ENCODE measurements at regions not wholly inside any gene's neighbourhood (a gene's known extent, or its start where the extent isn't known, plus 50 kb on each side); places are given as distances from the start of the nearest gene placed in this dataset.

DNA sequence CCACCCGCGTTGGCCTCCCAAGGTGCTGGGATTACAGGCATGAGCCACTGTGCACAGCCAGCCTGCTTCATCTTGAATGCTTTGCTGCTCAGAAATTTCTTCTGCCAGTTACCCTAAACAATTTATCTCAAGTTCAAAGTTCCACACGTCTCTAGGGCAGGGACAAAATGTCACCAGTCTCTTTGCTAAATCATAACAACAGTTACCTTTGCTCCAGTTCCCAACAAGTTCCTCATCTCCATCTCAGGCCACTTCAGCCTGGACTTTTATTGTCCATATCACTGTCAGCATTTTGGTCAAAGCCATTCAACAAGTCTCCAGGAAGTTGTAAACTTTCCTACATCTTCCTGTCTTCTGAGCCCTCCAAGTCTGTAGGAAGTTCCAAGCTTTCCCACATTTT is 159.5 kb upstream of the DYRK2 start:
- Histone ChIP-seq H3K9me1 (replicated peaks; ENCODE audit: control insufficient read depth, extremely low read depth, insufficient read depth, low read length) (no peaks in the 10 kb centered on the region), H3K4me3 (replicated peaks in 1 of 3; ENCODE audit: insufficient read depth in 1 of 3, low read depth in 1 of 3, low read length in 3 of 3) (no peak overlapping the region), H2AFZ (ENCODE audit: low read depth, low read length) (no peak overlapping the region), H4K20me1 (replicated peaks; ENCODE audit: control insufficient read depth, extremely low read depth, insufficient read depth, low read length) (no peaks in the 10 kb centered on the region), H3K9me3 (replicated peaks; ENCODE audit: control insufficient read depth, insufficient read depth, low read length) (no peaks in the 10 kb centered on the region), H3K27ac (ENCODE audit: insufficient read depth, low read depth, low read length) (no peak overlapping the region), H3K4me2 (ENCODE audit: insufficient read depth, low read length) (no peak overlapping the region), H3K9ac (replicated peaks; ENCODE audit: extremely low read depth, insufficient read depth, low read length) (no peak overlapping the region), H3K36me3 (ENCODE audit: control insufficient read depth in 2 of 2, extremely low read depth in 1 of 2, insufficient read depth in 2 of 2, low read length in 2 of 2) (no peaks in the 10 kb centered on the region), H3K27me3 (ENCODE audit: control insufficient read depth in 2 of 2, insufficient read depth in 2 of 2, low read length in 2 of 2) (no peaks in the 10 kb centered on the region), H3K4me1 (ENCODE audit: control insufficient read depth, extremely low read depth, insufficient read depth, low read length) (no peaks in the 10 kb centered on the region), H3K79me2 (ENCODE audit: control insufficient read depth, insufficient read depth, low read length) (no peaks in the 10 kb centered on the region)
- dilution Hi-C loops (cut with MboI; ENCODE audit: extremely low pct_ligation_motif_present, low sequenced_read_pairs) (no loop called here), intact Hi-C loops (cut with micrococcal nuclease) (no loop called here)
- FAIRE-seq (no peak), DNase-seq (ENCODE audit: low read depth, low spot score) (no peak)
- POLR2A ChIA-PET, result no interaction called here
- no TSS peak for BruUV-seq (replicated peaks)
- CTCF ChIA-PET, result no interaction called here
- TF ChIP-seq POLR2AphosphoS5 (IDR thresholded peaks at IDR 0.05; ENCODE audit: insufficient read depth, low read depth, low read length), result no peak
- no peak for TF ChIP-seq MYC (IDR thresholded peaks at IDR 0.05; ENCODE audit: low read depth, low read length)

DNA sequence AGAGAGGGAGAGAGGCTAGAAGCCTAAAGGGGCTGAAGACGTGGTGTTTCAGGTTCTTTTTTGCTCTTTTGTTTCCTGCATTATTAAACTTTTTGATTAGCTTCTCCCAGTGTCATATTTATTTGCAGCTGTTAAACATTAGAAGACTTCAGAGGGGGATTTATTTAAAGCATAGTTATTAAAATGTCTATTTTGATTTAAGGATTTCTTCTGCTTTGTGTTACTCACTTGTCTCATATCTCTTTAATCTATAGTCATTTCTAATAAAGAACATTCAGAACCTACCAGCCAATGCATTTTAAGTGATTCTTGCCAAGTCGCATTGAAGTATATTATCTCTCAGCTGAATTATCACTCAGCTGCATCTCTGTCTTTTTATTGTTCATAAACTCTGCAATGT is 152.0 kb upstream of the DYRK2 start:
- Histone ChIP-seq H3K9ac (replicated peaks; ENCODE audit: extremely low read depth, insufficient read depth, low read length) (no peak overlapping the region), H3K79me2 (ENCODE audit: control insufficient read depth, insufficient read depth, low read length) (no peaks in the 10 kb centered on the region), H3K9me1 (replicated peaks; ENCODE audit: control insufficient read depth, extremely low read depth, insufficient read depth, low read length) (no peaks in the 10 kb centered on the region), H3K4me2 (ENCODE audit: insufficient read depth, low read length) (no peak overlapping the region), H3K27me3 (ENCODE audit: control insufficient read depth in 2 of 2, insufficient read depth in 2 of 2, low read length in 2 of 2) (no peaks in the 10 kb centered on the region), H3K36me3 (ENCODE audit: control insufficient read depth in 2 of 2, extremely low read depth in 1 of 2, insufficient read depth in 2 of 2, low read length in 2 of 2) (no peaks in the 10 kb centered on the region), H3K9me3 (replicated peaks; ENCODE audit: control insufficient read depth, insufficient read depth, low read length) (no peaks in the 10 kb centered on the region), H3K4me3 (replicated peaks in 1 of 3; ENCODE audit: insufficient read depth in 1 of 3, low read depth in 1 of 3, low read length in 3 of 3) (no peak overlapping the region), H2AFZ (ENCODE audit: low read depth, low read length) (no peak overlapping the region), H4K20me1 (replicated peaks; ENCODE audit: control insufficient read depth, extremely low read depth, insufficient read depth, low read length) (no peaks in the 10 kb centered on the region), H3K4me1 (ENCODE audit: control insufficient read depth, extremely low read depth, insufficient read depth, low read length) (no peaks in the 10 kb centered on the region), H3K27ac (ENCODE audit: insufficient read depth, low read depth, low read length) (no peak overlapping the region)
- dilution Hi-C loops (cut with MboI; ENCODE audit: extremely low pct_ligation_motif_present, low sequenced_read_pairs) (no loop called here), intact Hi-C loops (cut with micrococcal nuclease) (no loop called here)
- TF ChIP-seq JUN (IDR thresholded peaks at IDR 0.05; ENCODE audit: borderline replicate concordance, insufficient read depth, insufficient read length, low read depth) (no peak), GATA2 (IDR thresholded peaks at IDR 0.05; ENCODE audit: insufficient read depth, insufficient read length, low read depth, low read length) (no peak), POLR2AphosphoS5 (IDR thresholded peaks at IDR 0.05; ENCODE audit: insufficient read depth, low read depth, low read length) (no peak), MYC (IDR thresholded peaks at IDR 0.05; ENCODE audit: low read depth, low read length) (no peak), EZH2 (IDR thresholded peaks at IDR 0.05; ENCODE audit: borderline replicate concordance, low read depth, low read length, severe bottlenecking) (no peak), FOS (IDR thresholded peaks at IDR 0.05; ENCODE audit: borderline replicate concordance, insufficient read depth, low read length) (no peak), CTCF (IDR thresholded peaks at IDR 0.05; ENCODE audit: extremely low read depth in 1 of 2, insufficient read depth in 1 of 2, low read depth in 1 of 2, low read length in 2 of 2) (no peak), POLR2A (IDR thresholded peaks at IDR 0.05; ENCODE audit: low read depth, low read length) (no peak)
- TF ChIP-seq, protein P1, sequence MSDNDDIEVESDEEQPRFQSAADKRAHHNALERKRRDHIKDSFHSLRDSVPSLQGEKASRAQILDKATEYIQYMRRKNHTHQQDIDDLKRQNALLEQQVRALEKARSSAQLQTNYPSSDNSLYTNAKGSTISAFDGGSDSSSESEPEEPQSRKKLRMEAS (IDR thresholded peaks at IDR 0.05; ENCODE audit: insufficient read depth, insufficient read length), result no peak
- DNase-seq (ENCODE audit: low read depth, low spot score), result no peak
- no peak for FAIRE-seq
- BruUV-seq (replicated peaks), result no TSS peak
- CTCF ChIA-PET, result interaction anchor here (0.5 kb wide), 1 partner anchor 22 kb away, joined by 3 read pairs; no protein-coding TSS in a partner anchor
- POLR2A ChIA-PET, result no interaction called here
